GM12878 (cell line): ENCODE measurements at regions not wholly inside any gene's neighbourhood (a gene's known extent, or its start where the extent isn't known, plus 50 kb on each side); places are given as distances from the start of the nearest gene placed in this dataset.

Experiments
- ATAC-seq: fragments of 200-7000 bp; cut with Tn5 transposase; 3 replicates; pipeline ENCODE4 v1.9.1; 2020; ENCODE audit warnings: mild to moderate bottlenecking, moderate library complexity
- BruUV-seq: library from RNA; stranded (reverse); fragments of 400-500 nt; replicated peaks from 2 replicates; lab custom pipeline; 2021; lab: Mats Ljungman, UMichigan
- CTCF ChIA-PET: fragments of 300-600 bp; sonication (Branson Sonifier 250); formaldehyde crosslinking; extraction: SDS; loops from one replicate; lab custom pipeline; 2021; ENCODE audit warnings: inconsistent platforms; lab: Yijun Ruan, JAX
- POLR2A ChIA-PET: fragments of 350-600 bp; formaldehyde crosslinking; extraction: SDS; loops from one replicate; lab custom pipeline; 2021; ENCODE audit warnings: inconsistent platforms; lab: Charles Lee
- RAD21 ChIA-PET: fragments of 300-600 bp; sonication (Branson Sonifier 250); formaldehyde crosslinking; loops from one replicate; lab custom pipeline; 2023; ENCODE audit warnings: antibody characterized with exemption; ENCODE audit not compliant: unreplicated experiment; lab: Charles Lee
- SMC1A ChIA-PET: fragments of 300-600 bp; sonication (Branson Sonifier 250); formaldehyde crosslinking; loops from one replicate; lab custom pipeline; 2023; ENCODE audit not compliant: unreplicated experiment, uncharacterized antibody; lab: Charles Lee
- DNase-seq: peaks from one replicate; pipeline ENCODE4 v3.0.0-alpha.2; 2011; ENCODE audit warnings: low read depth, low spot score
- FAIRE-seq: peaks from 3 replicates; lab custom pipeline; 2011; peaks lifted over from hg19 to GRCh38; lab: Jason Lieb, UNC
- H2AFZ ChIP-seq: 2 replicates; pipeline ENCODE4 v1.6.0; 2011; ENCODE audit warnings: low read depth, low read length, control low read depth; ENCODE audit not compliant: control insufficient read depth
- H3K27ac ChIP-seq: 2 replicates; pipeline ENCODE4 v1.5.1; 2011; ENCODE audit warnings: control low read depth; ENCODE audit not compliant: control insufficient read depth, insufficient read depth
- H3K27me3 ChIP-seq, 2 experiments: replicated peaks in 1 of 2; 2 replicates each; pipeline versions ENCODE4 v1.6.0 to v1.6.1; 2011; ENCODE audit warnings: low read length in 1 of 2; ENCODE audit not compliant: control insufficient read depth in 2 of 2, insufficient read depth in 2 of 2
- H3K36me3 ChIP-seq, 2 experiments: 2 replicates each; pipeline ENCODE4 v1.5.1; 2011; ENCODE audit warnings: low read length in 1 of 2; ENCODE audit not compliant: control insufficient read depth in 2 of 2, insufficient read depth in 2 of 2
- H3K4me1 ChIP-seq: 2 replicates; pipeline ENCODE4 v1.6.1; 2011; ENCODE audit warnings: mild to moderate bottlenecking, low read length, moderate library complexity, mixed read lengths; ENCODE audit not compliant: control insufficient read depth, insufficient read depth
- H3K4me2 ChIP-seq: 2 replicates; pipeline ENCODE4 v1.6.0; 2011; ENCODE audit warnings: control low read depth; ENCODE audit not compliant: control insufficient read depth, insufficient read depth
- H3K4me3 ChIP-seq: fragments of 200-600 bp; sonication (generic); 2 replicates; pipeline ENCODE4 v1.5.1; 2016
- H3K79me2 ChIP-seq: 2 replicates; pipeline ENCODE4 v1.6.0; 2011; ENCODE audit warnings: low read length; ENCODE audit not compliant: control insufficient read depth, insufficient read depth
- H3K9ac ChIP-seq: 2 replicates; pipeline ENCODE4 v1.8.0; 2011; ENCODE audit warnings: low read length, control low read depth, mixed read lengths; ENCODE audit not compliant: control insufficient read depth, insufficient read depth
- H3K9me3 ChIP-seq: replicated peaks from 3 replicates; pipeline ENCODE4 v1.5.1; 2011; ENCODE audit warnings: mild to moderate bottlenecking, low read length; ENCODE audit not compliant: control insufficient read depth, insufficient read depth
- H4K20me1 ChIP-seq: 2 replicates; pipeline ENCODE4 v1.6.0; 2011; ENCODE audit not compliant: control insufficient read depth, insufficient read depth
- BHLHE40 ChIP-seq, 2 experiments: fragments of 450-650 bp in 1 of 2; IDR thresholded peaks; 2 replicates each; pipeline ENCODE4 v1.6.1; 2011 to 2017; ENCODE audit warnings: low read depth in 2 of 2, borderline replicate concordance in 1 of 2, improper control_type of control experiment in 1 of 2, low read length in 1 of 2, mild to moderate bottlenecking in 1 of 2
- BMI1 ChIP-seq: fragments of 450-650 bp; IDR thresholded peaks from 2 replicates; pipeline ENCODE4 v1.6.1; 2016; ENCODE audit warnings: mild to moderate bottlenecking, moderate library complexity, borderline replicate concordance
- CHD1 ChIP-seq: IDR thresholded peaks from 2 replicates; pipeline ENCODE4 v1.6.1; 2012; ENCODE audit warnings: low read depth, low read length, improper control_type of control experiment
- CHD2 ChIP-seq: IDR thresholded peaks from 2 replicates; pipeline ENCODE4 v1.6.1; 2011; ENCODE audit warnings: low read depth, low read length, improper control_type of control experiment, borderline replicate concordance
- CREB1 ChIP-seq: IDR thresholded peaks from 2 replicates; pipeline ENCODE4 v1.6.1; 2012; ENCODE audit warnings: low read depth, mild to moderate bottlenecking, inconsistent platforms
- GATAD2B ChIP-seq: fragments of 450-650 bp; conservative IDR thresholded peaks from 2 replicates; pipeline ENCODE4 v1.6.1; 2017; ENCODE audit warnings: low read depth, mild to moderate bottlenecking, moderate library complexity
- KAT2A ChIP-seq: conservative IDR thresholded peaks from 2 replicates; pipeline ENCODE4 v1.6.1; 2011; ENCODE audit warnings: low read depth, low read length; ENCODE audit not compliant: control insufficient read depth
- MXI1 ChIP-seq: fragments of 150-350 bp; IDR thresholded peaks from 2 replicates; pipeline ENCODE4 v1.6.1; 2011; ENCODE audit warnings: low read depth, mild to moderate bottlenecking, inconsistent platforms, low read length, improper control_type of control experiment
- NFIC ChIP-seq: IDR thresholded peaks from 2 replicates; pipeline ENCODE4 v1.6.1; 2012; ENCODE audit warnings: low read depth, mild to moderate bottlenecking, inconsistent platforms, low read length, moderate library complexity
- NR2F1 ChIP-seq: fragments of 450-650 bp; conservative IDR thresholded peaks from 2 replicates; pipeline ENCODE4 v1.6.1; 2017; ENCODE audit warnings: mild to moderate bottlenecking
- RAD51 ChIP-seq: fragments of 450-650 bp; IDR thresholded peaks from 2 replicates; pipeline ENCODE4 v1.6.1; 2016; ENCODE audit warnings: moderate library complexity, mild to moderate bottlenecking, inconsistent platforms
- SMAD5 ChIP-seq: IDR thresholded peaks from 2 replicates; pipeline ENCODE4 v1.6.1; 2016; ENCODE audit warnings: antibody characterized with exemption, low read depth
- SREBF1 ChIP-seq: IDR thresholded peaks from 2 replicates; pipeline ENCODE4 v1.6.1; 2012; ENCODE audit warnings: mild to moderate bottlenecking, low read length
- SRF ChIP-seq, 2 experiments: IDR thresholded peaks; 2 replicates each; pipeline ENCODE4 v1.6.1; 2011; ENCODE audit warnings: low read depth in 2 of 2, low read length in 2 of 2, mild to moderate bottlenecking in 1 of 2, moderate library complexity in 1 of 2
- STAT3 ChIP-seq: IDR thresholded peaks from 2 replicates; pipeline ENCODE4 v1.6.1; 2011; ENCODE audit warnings: low read depth, low read length, improper control_type of control experiment
- WRNIP1 ChIP-seq: IDR thresholded peaks from 2 replicates; pipeline ENCODE4 v1.6.1; 2011; ENCODE audit warnings: low read depth, low read length, improper control_type of control experiment, borderline replicate concordance
- ZNF592 ChIP-seq: fragments of 450-650 bp; IDR thresholded peaks from 2 replicates; pipeline ENCODE4 v1.6.1; 2017; ENCODE audit warnings: mild to moderate bottlenecking, moderate library complexity
- WGBS: methylation state at CpG from one replicate; pipeline ENCODE4 v1.1.6; 2016; ENCODE audit warnings: low lambda C conversion rate; ENCODE audit not compliant: insufficient replicate concordance, insufficient coverage; ENCODE audit errors: missing lambda C conversion rate; 5-methylcytosine and 5-hydroxymethylcytosine counted together
- in situ Hi-C: fragments of 300-500 bp; cut with MboI; formaldehyde crosslinking; loops from 9 replicates; pipeline ENCODE4 v1.14.3; 2018; ENCODE audit warnings: mixed read lengths
- intact Hi-C: fragments of 100-400 bp; cut with micrococcal nuclease; formaldehyde crosslinking; loops from one replicate; pipeline ENCODE4 v1.14.2; 2022; ENCODE audit not compliant: unreplicated experiment
- TF ChIP-seq, protein P1 (sequence below): fragments of 450-650 bp; IDR thresholded peaks from 2 replicates; pipeline ENCODE4 v1.6.1; 2017; ENCODE audit warnings: mild to moderate bottlenecking

DNA sequence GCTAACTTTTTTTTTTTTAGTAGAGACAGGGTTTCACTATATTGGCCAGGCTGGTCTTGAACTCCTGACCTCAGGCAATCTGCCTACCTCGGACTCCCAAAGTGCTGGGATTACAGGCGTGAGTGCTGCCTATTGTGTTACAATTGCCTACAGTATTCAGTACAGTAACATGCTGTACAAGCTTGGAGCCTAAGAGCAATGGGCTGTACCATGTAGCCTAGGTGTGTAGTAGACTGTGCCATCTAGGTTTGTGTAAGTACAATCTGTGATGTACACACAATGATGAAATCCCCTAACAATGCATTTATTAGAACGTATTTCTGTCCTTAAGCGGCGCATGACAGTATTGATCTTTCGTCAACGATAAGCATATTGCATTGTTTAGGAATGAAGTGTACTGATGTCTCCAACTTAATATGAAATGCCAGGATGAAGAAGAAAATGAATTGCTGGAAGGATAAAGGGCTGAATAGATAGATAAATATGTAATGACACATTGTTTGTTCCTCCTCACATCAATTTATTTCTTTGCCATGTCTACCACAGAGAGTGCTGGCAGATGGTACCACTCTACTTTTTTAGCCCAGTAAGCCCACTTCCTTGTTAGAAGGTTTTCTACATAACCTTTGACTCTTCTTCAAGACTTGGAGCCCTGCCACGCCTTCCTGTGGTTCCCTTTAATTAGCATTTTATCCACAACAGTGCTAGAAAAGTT, 467.5 kb downstream of the VRK1 start:
- no TSS peak for BruUV-seq
- no peak overlapping the region for H3K4me3 ChIP-seq
- 52% methylated on average over 8 of the region's 8 CpGs for whole genome bisulfite sequencing
- no peak overlapping the region for H3K27ac ChIP-seq
- H3K4me2 ChIP-seq, result no peak overlapping the region
- in situ Hi-C loops (no loop called here), intact Hi-C loops (no loop called here)
- ChIA-PET POLR2A (interaction anchor here (0.6 to 0.7 kb wide), 2 partner anchors 11 to 359 kb away, joined by 3 read pairs; no protein-coding TSS in a partner anchor), SMC1A (interaction anchor here (0.6 kb wide), 3 partner anchors 17 to 545 kb away, joined by 3 to 4 read pairs (median 4); no protein-coding TSS in a partner anchor), CTCF (interaction anchor here (0.6 kb wide), 2 partner anchors 20 to 1681 kb away, joined by 3 read pairs; no protein-coding TSS in a partner anchor), RAD21 (no interaction called here)
- H3K9me3 ChIP-seq, result no peaks in the 10 kb centered on the region
- no peaks in the 10 kb centered on the region for H3K27me3 ChIP-seq
- H3K36me3 ChIP-seq, result no peaks in the 10 kb centered on the region
- H3K4me1 ChIP-seq, result no peaks in the 10 kb centered on the region
- no peak for ATAC-seq
- H3K79me2 ChIP-seq, result no peaks in the 10 kb centered on the region
- no peaks in the 10 kb centered on the region for H4K20me1 ChIP-seq
- DNase-seq, result no peak
- FAIRE-seq, result no peak
- no peak overlapping the region for H2AFZ ChIP-seq
- H3K9ac ChIP-seq, result no peak overlapping the region
- no peak for TF ChIP-seq NFIC
- no peak for TF ChIP-seq KAT2A
- TF ChIP-seq SRF (IDR thresholded peaks at IDR 0.05; ENCODE audit: low read depth in 2 of 2, low read length in 2 of 2), result no peak
- no peak for TF ChIP-seq CHD1
- TF ChIP-seq WRNIP1, result no peak
- TF ChIP-seq, protein P1, sequence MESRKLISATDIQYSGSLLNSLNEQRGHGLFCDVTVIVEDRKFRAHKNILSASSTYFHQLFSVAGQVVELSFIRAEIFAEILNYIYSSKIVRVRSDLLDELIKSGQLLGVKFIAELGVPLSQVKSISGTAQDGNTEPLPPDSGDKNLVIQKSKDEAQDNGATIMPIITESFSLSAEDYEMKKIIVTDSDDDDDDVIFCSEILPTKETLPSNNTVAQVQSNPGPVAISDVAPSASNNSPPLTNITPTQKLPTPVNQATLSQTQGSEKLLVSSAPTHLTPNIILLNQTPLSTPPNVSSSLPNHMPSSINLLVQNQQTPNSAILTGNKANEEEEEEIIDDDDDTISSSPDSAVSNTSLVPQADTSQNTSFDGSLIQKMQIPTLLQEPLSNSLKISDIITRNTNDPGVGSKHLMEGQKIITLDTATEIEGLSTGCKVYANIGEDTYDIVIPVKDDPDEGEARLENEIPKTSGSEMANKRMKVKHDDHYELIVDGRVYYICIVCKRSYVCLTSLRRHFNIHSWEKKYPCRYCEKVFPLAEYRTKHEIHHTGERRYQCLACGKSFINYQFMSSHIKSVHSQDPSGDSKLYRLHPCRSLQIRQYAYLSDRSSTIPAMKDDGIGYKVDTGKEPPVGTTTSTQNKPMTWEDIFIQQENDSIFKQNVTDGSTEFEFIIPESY, result no peak
- TF ChIP-seq MXI1, result no peak
- TF ChIP-seq NR2F1, result no peak
- no peak for TF ChIP-seq SMAD5
- no peak for TF ChIP-seq BHLHE40 (IDR thresholded peaks at IDR 0.05; ENCODE audit: borderline replicate concordance in 1 of 2, low read depth in 2 of 2, low read length in 1 of 2)
- TF ChIP-seq BMI1, result no peak
- TF ChIP-seq STAT3, result no peak
- TF ChIP-seq GATAD2B, result no peak
- no peak for TF ChIP-seq ZNF592
- TF ChIP-seq CHD2, result no peak
- TF ChIP-seq SREBF1, result no peak
- TF ChIP-seq CREB1, result no peak
- no peak for TF ChIP-seq RAD51
